Spleen (tissue), 11 donors: ENCODE measurements at regions not wholly inside any gene's neighbourhood (a gene's known extent, or its start where the extent isn't known, plus 50 kb on each side); places are given as distances from the start of the nearest gene placed in this dataset.

Source experiments
- DNase-seq: peaks from one replicate; pipeline ENCODE4 v3.0.0-alpha.2; 2020
- H3K27ac ChIP-seq, 8 donors: fragments of 200-600 bp; sonication (generic) in 7 of 8; 1 replicate in 4 of 8; 2 replicates in 4 of 8; pipeline versions ENCODE4 v1.5.0 to v1.8.0; 2016 to 2021; ENCODE audit warnings: inconsistent platforms in 4 of 8, mild to moderate bottlenecking in 4 of 8, moderate library complexity in 1 of 8
- H3K27me3 ChIP-seq, 7 donors: fragments of 200-600 bp; sonication (generic) in 6 of 7; replicated peaks in 1 of 7; 1 replicate in 4 of 7; 2 replicates in 3 of 7; pipeline versions ENCODE4 v1.5.0 to v1.8.0; 2016 to 2021; ENCODE audit warnings: inconsistent platforms in 3 of 7, mild to moderate bottlenecking in 1 of 7
- H3K36me3 ChIP-seq, 6 donors: fragments of 200-600 bp; sonication (generic) in 5 of 6; 1 replicate in 4 of 6; 2 replicates in 2 of 6; pipeline versions ENCODE4 v1.5.0 to v1.8.0; 2016 to 2021; ENCODE audit warnings: inconsistent platforms in 2 of 6
- H3K4me1 ChIP-seq, 6 donors: fragments of 200-600 bp; sonication (generic) in 5 of 6; 1 replicate in 3 of 6; 2 replicates in 3 of 6; pipeline versions ENCODE4 v1.5.0 to v1.8.0; 2016 to 2021; ENCODE audit warnings: inconsistent platforms in 3 of 6
- H3K4me3 ChIP-seq, 8 donors: fragments of 200-600 bp; sonication (generic) in 7 of 8; 1 replicate in 4 of 8; 2 replicates in 4 of 8; pipeline versions ENCODE4 v1.5.0 to v1.8.0; 2016 to 2021; ENCODE audit warnings: inconsistent platforms in 4 of 8, mild to moderate bottlenecking in 4 of 8, moderate library complexity in 2 of 8
- H3K9me3 ChIP-seq, 8 donors: fragments of 200-600 bp; sonication (generic) in 7 of 8; 1 replicate in 4 of 8; 2 replicates in 4 of 8; pipeline versions ENCODE4 v1.5.0 to v1.8.0; 2016 to 2021; ENCODE audit warnings: inconsistent platforms in 4 of 8
- CTCF ChIP-seq, 11 experiments: fragments of 200-600 bp in 7 of 11; fragments of 450-650 bp in 4 of 11; sonication (generic) in 4 of 11; IDR thresholded peaks in 8 of 11; conservative IDR thresholded peaks in 3 of 11; 1 replicate in 7 of 11; 2 replicates in 4 of 11; pipeline versions ENCODE4 v1.4.0 to v1.8.0; 2016 to 2021; ENCODE audit warnings: antibody characterized with exemption in 11 of 11, inconsistent platforms in 4 of 11, mild to moderate bottlenecking in 1 of 11
- POLR2A ChIP-seq, 3 donors: fragments of 450-650 bp; IDR thresholded peaks; one replicate each; pipeline ENCODE4 v1.5.1; 2017; ENCODE audit warnings: antibody characterized with exemption in 3 of 3, mild to moderate bottlenecking in 1 of 3
- POLR2AphosphoS5 ChIP-seq, 3 donors: sonication (generic); formaldehyde crosslinking; IDR thresholded peaks; one replicate each; pipeline ENCODE4 v1.5.1; 2017; ENCODE audit warnings: antibody characterized with exemption in 3 of 3
- WGBS, 5 donors: extraction: QIAGEN DNeasy Blood & Tissue Kit in 3 of 5; methylation state at CpG; one replicate each; pipeline versions ENCODE4 v1.1.5 to v1.1.7; 2013 to 2018; 5-methylcytosine and 5-hydroxymethylcytosine counted together
- intact Hi-C: fragments of 100-400 bp; cut with DNase I; formaldehyde crosslinking; loops from one replicate; pipeline ENCODE4 v1.15.0; 2023; ENCODE audit warnings: low total_unique reads
- donor health status: healthy with polysubstance abuse.
- donor health status: DM: no; HTN: no; CAD: no; lungs with moderate emphysema.
- donor health status: DM: no; HTN: no; CAD: no.
- donor health status: Bipolar disorder and iron deficiency.
- donor health status: healthy.
- donor health status: DM: no; HTN: no; CAD: no.
- donor health status: DM: yes; HTN: yes; CAD: no.

GRCh38 chr7:42597300-42597699, 314.6 kb downstream of the C7orf25 start:
- H3K4me1 ChIP-seq = no peaks in the 10 kb centered on the region
- TF ChIP-seq POLR2AphosphoS5 (IDR thresholded peaks at IDR 0.05) (no peak), CTCF (IDR thresholded peaks at IDR 0.05 in 8 of 11, conservative IDR thresholded peaks at IDR 0.05 in 3 of 11) (no peak), POLR2A (IDR thresholded peaks at IDR 0.05) (no peak)
- H3K27me3 ChIP-seq = no peaks in the 10 kb centered on the region
- H3K4me3 ChIP-seq = no peak overlapping the region
- peaks cover 0 to 8% (median 0%) of the 10 kb centered on the region in 8 donors for H3K9me3 ChIP-seq
- intact Hi-C loops = no loop called here
- DNase-seq = no peak
- 80 to 87% (median 83%) methylated on average over 3 of the region's 3 CpGs for WGBS, 5 donors
- H3K27ac ChIP-seq = no peak overlapping the region
- H3K36me3 ChIP-seq = no peaks in the 10 kb centered on the region

- DNase-seq = no peak
Observed at GRCh38 chr7:42596737-42597136, 315.1 kb downstream of the C7orf25 start.

GRCh38 chr7:42593860-42594259, 318.0 kb downstream of the C7orf25 start:
- Histone ChIP-seq H3K27me3 (no peaks in the 10 kb centered on the region), H3K4me1 (no peaks in the 10 kb centered on the region), H3K4me3 (no peak overlapping the region), H3K36me3 (no peaks in the 10 kb centered on the region), H3K27ac (no peak overlapping the region), H3K9me3 (peaks cover 0 to 15% (median 3%) of the 10 kb centered on the region in 8 donors)
- TF ChIP-seq POLR2A (IDR thresholded peaks at IDR 0.05) = no peak
- intact Hi-C loops = no loop called here
- 90 to 97% (median 91%) methylated on average over 3 of the region's 3 CpGs for WGBS, 5 donors
- no peak for DNase-seq

More at GRCh38 chr7:42596737-42597136, 315.1 kb downstream of the C7orf25 start:
- TF ChIP-seq POLR2AphosphoS5 (IDR thresholded peaks at IDR 0.05) = no peak
- TF ChIP-seq POLR2A (IDR thresholded peaks at IDR 0.05) = no peak
- no peak for TF ChIP-seq CTCF (IDR thresholded peaks at IDR 0.05 in 8 of 11, conservative IDR thresholded peaks at IDR 0.05 in 3 of 11)
- Histone ChIP-seq H3K27me3 (no peaks in the 10 kb centered on the region), H3K27ac (no peak overlapping the region), H3K36me3 (no peaks in the 10 kb centered on the region), H3K4me3 (no peak overlapping the region), H3K4me1 (no peaks in the 10 kb centered on the region), H3K9me3 (peaks cover 0 to 11% (median 0%) of the 10 kb centered on the region in 8 donors)
- intact Hi-C loops = no loop called here

- WGBS, 5 donors = 48 to 69% (median 66%) methylated on average over 2 of the region's 2 CpGs
- TF ChIP-seq CTCF (IDR thresholded peaks at IDR 0.05 in 8 of 11, conservative IDR thresholded peaks at IDR 0.05 in 3 of 11) = no peak
- no peak for TF ChIP-seq POLR2A (IDR thresholded peaks at IDR 0.05)
- Histone ChIP-seq H3K4me3 (no peak overlapping the region), H3K9me3 (peaks cover 0 to 29% (median 7%) of the 10 kb centered on the region in 8 donors), H3K36me3 (no peaks in the 10 kb centered on the region), H3K27me3 (no peaks in the 10 kb centered on the region), H3K27ac (no peak overlapping the region), H3K4me1 (no peaks in the 10 kb centered on the region)
- DNase-seq = no peak
- intact Hi-C loops = no loop called here
Observed at GRCh38 chr7:42590771-42591310, 321.0 kb downstream of the C7orf25 start.

- no peak overlapping the region for H3K4me3 ChIP-seq
- H3K27me3 ChIP-seq = no peaks in the 10 kb centered on the region
- intact Hi-C loops = no loop called here
- H3K36me3 ChIP-seq = no peaks in the 10 kb centered on the region
- no peak for DNase-seq
- H3K4me1 ChIP-seq = no peaks in the 10 kb centered on the region
- peaks cover 0 to 37% (median 12%) of the 10 kb centered on the region in 8 donors for H3K9me3 ChIP-seq
- H3K27ac ChIP-seq = no peak overlapping the region
- no peak for TF ChIP-seq CTCF (IDR thresholded peaks at IDR 0.05 in 8 of 11, conservative IDR thresholded peaks at IDR 0.05 in 3 of 11)
- TF ChIP-seq POLR2AphosphoS5 (IDR thresholded peaks at IDR 0.05) = no peak
- no peak for TF ChIP-seq POLR2A (IDR thresholded peaks at IDR 0.05)
Observed at GRCh38 chr7:42588876-42589275, 323.0 kb downstream of the C7orf25 start.
